ENCODE measurements at regions not wholly inside any gene's neighbourhood (a gene's known extent, or its start where the extent isn't known, plus 50 kb on each side); places are given as distances from the start of the nearest gene placed in this dataset.
"Not testable (repeated sequence)": the region's sequence is repeated elsewhere in the genome, so short reads cannot be mapped to it uniquely, and the experiment has no call there.

DNA sequence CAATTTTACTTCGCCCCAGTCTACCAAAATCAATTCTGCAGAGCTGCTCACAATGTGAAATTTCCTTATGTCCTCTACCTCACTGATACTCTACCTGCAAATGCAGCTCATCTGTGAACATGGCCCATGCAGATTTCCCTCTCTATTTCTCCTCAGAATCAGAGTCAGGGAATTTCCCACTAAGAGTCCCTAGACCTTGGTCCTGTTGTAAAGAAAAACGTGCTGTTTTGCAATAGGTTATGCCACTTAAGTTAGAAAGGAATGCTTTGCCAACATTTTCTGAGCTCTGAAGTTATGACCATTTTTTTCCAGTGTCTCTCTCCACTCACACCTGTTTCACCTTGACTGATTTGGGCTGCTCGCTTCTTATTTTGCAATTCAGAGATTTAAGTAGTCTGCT is 524.0 kb downstream of the TTLL7 start:
- H3K36me3 ChIP-seq (ENCODE audit: insufficient read depth, low read length); H3K9ac ChIP-seq (ENCODE audit: insufficient read length); H3K4me3 ChIP-seq; DNase-seq (ENCODE audit: low read depth, low spot score); H3K27ac ChIP-seq; H3K9me3 ChIP-seq (ENCODE audit: low read depth, low read length): not testable (repeated sequence)

DNA sequence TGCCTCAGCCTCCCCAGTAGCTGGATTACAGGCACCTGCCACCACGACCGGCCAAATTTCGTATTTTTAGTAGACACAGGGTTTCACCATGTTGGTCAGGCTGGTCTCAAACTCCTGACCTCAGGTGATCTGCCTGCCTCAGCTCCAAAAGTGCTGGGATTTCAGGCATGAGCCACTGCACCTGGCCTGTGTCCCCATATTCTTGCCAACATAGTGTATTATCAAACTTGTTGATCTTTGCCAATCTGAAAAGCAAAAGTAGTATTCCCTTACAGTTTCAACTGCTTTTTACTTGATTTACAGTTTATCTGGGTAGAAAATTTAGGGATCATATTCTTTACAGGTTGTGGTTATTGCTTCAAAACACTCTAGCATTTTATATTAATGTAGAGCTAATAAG is 524.9 kb downstream of the TTLL7 start:
- not testable (repeated sequence) for H3K36me3 ChIP-seq (ENCODE audit: insufficient read depth, low read length); DNase-seq (ENCODE audit: low read depth, low spot score); H3K4me3 ChIP-seq; H3K9me3 ChIP-seq (ENCODE audit: low read depth, low read length); H3K9ac ChIP-seq (ENCODE audit: insufficient read length); H3K27ac ChIP-seq

DNA sequence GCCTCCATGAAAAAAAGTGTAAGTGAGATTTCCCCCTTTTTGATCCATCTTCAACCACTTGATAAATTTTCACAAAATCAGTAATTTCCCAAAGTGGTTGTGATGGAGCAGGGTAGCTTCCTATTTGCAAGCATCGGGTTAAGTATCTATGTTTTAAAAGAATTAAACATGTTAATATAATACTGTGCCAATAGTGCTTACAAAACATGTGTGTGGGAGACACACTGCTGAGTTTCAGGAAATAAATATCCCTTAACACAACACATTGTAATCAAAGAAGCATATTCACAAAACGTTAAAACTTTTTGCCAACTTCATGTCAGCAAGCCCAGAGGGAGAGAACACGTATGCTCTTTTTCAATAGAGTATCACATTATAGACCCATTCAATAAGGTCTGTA is 526.9 kb downstream of the TTLL7 start:
- DNase-seq (ENCODE audit: low read depth, low spot score); H3K27ac ChIP-seq; H3K9me3 ChIP-seq (ENCODE audit: low read depth, low read length); H3K4me3 ChIP-seq; H3K36me3 ChIP-seq (ENCODE audit: insufficient read depth, low read length); H3K9ac ChIP-seq (ENCODE audit: insufficient read length): not testable (repeated sequence)

DNA sequence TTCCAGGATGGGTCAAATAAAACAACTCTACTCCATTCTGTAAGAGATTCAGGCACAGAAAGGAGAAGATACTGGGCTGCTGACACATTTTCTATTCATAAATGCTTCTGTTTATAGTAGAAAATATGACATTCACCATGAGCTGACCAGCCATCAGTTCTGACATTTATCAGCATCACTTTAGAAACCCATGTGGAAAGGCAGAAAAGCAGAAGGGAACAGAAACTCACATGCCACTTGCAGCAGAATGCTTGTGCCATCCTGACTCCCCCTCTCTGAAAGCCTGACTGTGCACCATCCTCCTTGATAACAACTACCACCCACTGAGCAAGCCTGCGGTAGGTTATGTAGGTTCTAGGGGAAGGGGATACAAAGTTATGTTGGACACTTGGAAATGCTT is 527.7 kb downstream of the TTLL7 start:
- not testable (repeated sequence) for DNase-seq (ENCODE audit: low read depth, low spot score); H3K27ac ChIP-seq; H3K9me3 ChIP-seq (ENCODE audit: low read depth, low read length); H3K4me3 ChIP-seq; H3K36me3 ChIP-seq (ENCODE audit: insufficient read depth, low read length); H3K9ac ChIP-seq (ENCODE audit: insufficient read length)

DNA sequence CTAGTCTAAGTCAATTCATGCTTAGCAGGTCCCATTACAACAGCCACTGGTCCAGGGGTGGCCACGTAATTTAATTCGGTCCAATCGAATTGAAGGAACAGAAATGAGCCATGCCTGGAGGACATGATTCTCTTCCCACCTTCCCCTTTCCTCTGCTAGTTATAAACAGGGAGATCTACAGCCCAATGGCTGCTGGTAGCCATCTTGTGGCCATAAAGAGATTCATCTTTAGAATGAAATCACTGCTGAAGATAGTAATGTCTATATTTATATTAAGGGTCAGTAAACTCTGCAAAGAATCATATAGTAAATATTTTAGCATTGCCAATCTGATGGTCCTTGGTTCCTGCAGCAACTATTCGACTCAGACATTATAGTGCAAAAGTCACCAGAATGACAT is 530.6 kb downstream of the TTLL7 start:
- not testable (repeated sequence) for H3K36me3 ChIP-seq (ENCODE audit: insufficient read depth, low read length); DNase-seq (ENCODE audit: low read depth, low spot score); H3K9ac ChIP-seq (ENCODE audit: insufficient read length); H3K27ac ChIP-seq; H3K4me3 ChIP-seq; H3K9me3 ChIP-seq (ENCODE audit: low read depth, low read length)

DNA sequence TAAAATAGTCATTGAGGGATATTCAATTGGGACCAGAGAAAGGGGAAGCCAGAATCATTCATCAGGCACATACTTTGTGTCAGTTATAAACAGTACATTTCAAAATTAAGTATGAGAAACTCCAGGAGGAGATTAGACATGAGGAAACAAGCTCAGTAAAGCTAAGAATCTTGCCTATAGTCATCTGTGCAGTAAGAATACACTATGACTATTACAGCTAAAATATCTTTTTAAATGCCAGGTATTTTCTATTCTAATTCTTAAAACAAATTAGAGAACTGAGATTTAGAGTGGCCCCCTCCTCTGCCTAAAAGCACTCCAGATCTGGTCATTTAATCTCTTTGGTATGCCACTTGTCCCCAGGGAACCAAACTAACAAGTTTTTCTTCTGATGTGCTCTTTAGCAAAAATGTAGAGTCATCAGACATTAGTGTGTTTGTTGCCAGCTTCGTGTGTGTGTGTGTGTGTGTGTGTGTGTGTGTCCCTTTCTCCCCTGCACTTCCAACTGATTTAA is 541.1 kb downstream of the TTLL7 start:
- not testable (repeated sequence) for DNase-seq (ENCODE audit: low read depth, low spot score); H3K36me3 ChIP-seq (ENCODE audit: insufficient read depth, low read length); H3K9me3 ChIP-seq (ENCODE audit: low read depth, low read length); H3K27ac ChIP-seq; H3K4me3 ChIP-seq; H3K9ac ChIP-seq (ENCODE audit: insufficient read length)

DNA sequence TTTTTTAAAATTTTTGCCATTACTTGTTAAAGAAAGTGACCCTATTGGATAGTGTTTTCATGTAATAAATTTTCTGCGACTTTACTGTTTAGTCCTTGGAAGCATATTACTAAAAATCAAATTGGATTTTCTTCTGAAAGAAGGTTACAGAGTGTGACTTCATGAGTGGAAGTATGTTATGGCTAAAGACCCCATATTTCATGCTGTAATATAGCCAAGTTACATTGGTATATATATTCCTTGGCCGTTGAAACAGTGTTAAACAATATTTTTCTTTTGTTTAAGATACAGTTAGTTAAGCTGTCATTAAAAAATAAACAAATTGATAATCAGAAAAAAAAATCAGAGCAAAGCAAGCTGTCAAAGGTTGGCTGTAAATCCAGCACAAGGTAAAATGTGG is 541.7 kb downstream of the TTLL7 start:
- not testable (repeated sequence) for H3K36me3 ChIP-seq (ENCODE audit: insufficient read depth, low read length); DNase-seq (ENCODE audit: low read depth, low spot score); H3K4me3 ChIP-seq; H3K9me3 ChIP-seq (ENCODE audit: low read depth, low read length); H3K9ac ChIP-seq (ENCODE audit: insufficient read length); H3K27ac ChIP-seq

DNA sequence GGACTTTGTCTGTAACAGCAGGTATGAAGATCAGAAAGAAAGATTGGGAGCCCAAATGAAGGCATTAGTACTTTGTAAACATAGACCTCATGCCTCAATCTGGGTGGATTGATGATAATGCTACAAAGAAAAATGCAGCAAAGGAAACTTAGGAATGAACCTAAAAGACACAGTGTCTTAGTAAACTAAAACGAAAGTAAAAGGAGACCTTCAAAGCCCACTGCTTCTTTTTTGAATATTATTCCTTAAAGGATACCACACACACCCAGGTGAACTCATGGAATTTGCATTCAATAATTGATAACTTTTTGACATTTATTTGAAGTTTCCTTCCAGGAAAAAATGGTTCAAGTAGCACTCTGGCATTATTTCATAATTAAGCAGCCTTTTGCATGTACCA is 543.2 kb downstream of the TTLL7 start:
- H3K36me3 ChIP-seq (ENCODE audit: insufficient read depth, low read length); H3K4me3 ChIP-seq; H3K27ac ChIP-seq; H3K9me3 ChIP-seq (ENCODE audit: low read depth, low read length); H3K9ac ChIP-seq (ENCODE audit: insufficient read length); DNase-seq (ENCODE audit: low read depth, low spot score): not testable (repeated sequence)

DNA sequence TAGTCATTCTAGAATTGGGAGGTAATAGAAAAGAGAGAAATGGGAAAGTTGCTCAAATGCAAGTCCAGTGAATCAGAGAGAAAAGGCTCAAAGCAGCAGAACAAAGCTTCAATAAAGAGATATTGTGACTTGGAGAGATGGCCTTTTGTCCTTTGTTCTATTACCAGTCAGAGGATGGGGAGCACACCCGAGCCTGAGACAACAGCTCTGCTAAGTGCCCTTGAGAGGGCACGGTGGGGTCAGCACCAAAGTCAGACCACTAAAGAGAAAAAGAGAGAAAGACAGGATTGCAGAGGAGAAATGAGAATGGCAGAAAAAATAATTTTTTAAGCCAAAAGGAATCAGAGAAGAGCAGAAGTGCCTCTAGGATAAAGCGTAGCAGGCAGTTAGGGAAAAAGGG is 553.1 kb downstream of the TTLL7 start:
- not testable (repeated sequence) for H3K9ac ChIP-seq (ENCODE audit: insufficient read length); H3K27ac ChIP-seq; H3K36me3 ChIP-seq (ENCODE audit: insufficient read depth, low read length); H3K9me3 ChIP-seq (ENCODE audit: low read depth, low read length); H3K4me3 ChIP-seq; DNase-seq (ENCODE audit: low read depth, low spot score)

DNA sequence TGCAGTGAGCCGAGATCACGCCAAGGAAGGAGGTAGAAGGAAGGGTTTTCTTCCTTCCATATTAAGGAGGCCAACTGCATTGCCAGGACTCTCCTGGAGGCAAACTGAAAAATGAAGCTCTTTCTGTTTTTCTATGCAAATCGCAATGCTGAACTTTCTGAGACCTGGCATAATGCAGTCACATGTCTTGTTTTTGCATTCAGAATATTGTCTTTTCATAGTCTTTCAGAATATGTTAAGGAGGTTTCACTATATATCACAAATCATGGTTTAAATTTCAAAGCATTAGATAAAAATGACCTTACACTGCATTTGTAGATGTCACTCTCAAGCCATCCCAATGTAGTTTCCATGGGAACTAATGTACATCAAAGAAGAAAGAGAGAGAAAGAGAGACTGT is 556.5 kb downstream of the TTLL7 start:
- not testable (repeated sequence) for H3K36me3 ChIP-seq (ENCODE audit: insufficient read depth, low read length); H3K9me3 ChIP-seq (ENCODE audit: low read depth, low read length); H3K27ac ChIP-seq; H3K4me3 ChIP-seq; H3K9ac ChIP-seq (ENCODE audit: insufficient read length); DNase-seq (ENCODE audit: low read depth, low spot score)

DNA sequence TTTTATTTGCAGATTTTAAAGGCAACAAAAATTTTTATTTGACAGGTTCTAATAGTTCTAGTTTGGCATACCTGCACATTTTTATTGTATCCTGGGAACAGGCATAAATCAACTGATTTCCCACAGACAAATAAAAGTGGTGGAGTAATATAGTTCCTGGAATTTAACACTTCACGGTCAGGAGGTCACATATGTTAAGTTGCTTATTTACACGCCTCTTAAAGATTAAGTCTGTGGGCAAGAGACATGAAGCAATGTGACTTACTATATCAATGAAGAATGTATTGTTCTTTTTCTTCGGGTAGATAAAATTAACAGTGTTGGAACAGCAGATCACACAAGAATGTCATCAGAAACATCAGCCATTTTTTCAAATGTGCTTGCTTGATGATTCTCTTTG is 558.3 kb downstream of the TTLL7 start:
- H3K9me3 ChIP-seq (ENCODE audit: low read depth, low read length); H3K9ac ChIP-seq (ENCODE audit: insufficient read length); H3K27ac ChIP-seq; H3K4me3 ChIP-seq; DNase-seq (ENCODE audit: low read depth, low spot score); H3K36me3 ChIP-seq (ENCODE audit: insufficient read depth, low read length): not testable (repeated sequence)

DNA sequence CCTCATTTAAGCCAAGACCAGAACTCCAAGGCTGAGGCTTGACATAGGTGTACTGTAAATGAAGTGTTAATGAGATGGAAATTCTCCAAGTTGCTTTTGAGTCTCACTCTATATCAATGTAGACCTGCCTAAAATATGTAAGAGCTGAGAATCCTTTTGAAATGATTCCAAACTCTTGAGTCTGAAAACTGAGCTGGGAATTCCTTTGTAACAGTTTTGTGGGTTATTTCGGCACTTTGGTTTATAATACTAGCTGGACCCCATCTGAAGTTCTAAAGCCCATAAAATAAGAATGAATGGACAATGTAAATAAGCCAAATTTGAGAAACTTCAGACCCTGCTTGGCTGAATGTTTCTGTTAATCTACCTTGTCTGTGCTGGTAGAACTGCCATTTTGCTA is 558.9 kb downstream of the TTLL7 start:
- not testable (repeated sequence) for H3K9me3 ChIP-seq (ENCODE audit: low read depth, low read length); H3K4me3 ChIP-seq; H3K9ac ChIP-seq (ENCODE audit: insufficient read length); H3K36me3 ChIP-seq (ENCODE audit: insufficient read depth, low read length); H3K27ac ChIP-seq; DNase-seq (ENCODE audit: low read depth, low spot score)

DNA sequence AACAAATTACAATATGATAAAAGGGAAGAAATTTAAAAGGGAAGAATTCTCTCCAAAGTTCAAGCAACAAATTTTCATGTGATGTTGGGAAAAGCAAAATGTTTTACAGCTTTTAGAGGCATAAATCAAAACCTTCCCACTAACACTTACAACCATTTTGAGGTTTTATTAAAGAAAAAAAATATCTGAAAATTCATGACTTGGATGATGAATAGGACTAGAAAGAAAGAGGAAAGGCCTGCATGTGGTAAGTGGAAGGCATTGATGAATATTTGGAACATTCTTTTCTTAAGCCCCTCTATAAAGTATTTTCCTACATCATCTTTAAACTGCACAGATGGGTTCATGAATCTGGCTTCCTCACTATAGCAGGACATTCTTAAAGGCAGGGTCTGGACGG is 560.6 kb downstream of the TTLL7 start:
- H3K9ac ChIP-seq (ENCODE audit: insufficient read length); H3K9me3 ChIP-seq (ENCODE audit: low read depth, low read length); DNase-seq (ENCODE audit: low read depth, low spot score); H3K27ac ChIP-seq; H3K36me3 ChIP-seq (ENCODE audit: insufficient read depth, low read length); H3K4me3 ChIP-seq: not testable (repeated sequence)

DNA sequence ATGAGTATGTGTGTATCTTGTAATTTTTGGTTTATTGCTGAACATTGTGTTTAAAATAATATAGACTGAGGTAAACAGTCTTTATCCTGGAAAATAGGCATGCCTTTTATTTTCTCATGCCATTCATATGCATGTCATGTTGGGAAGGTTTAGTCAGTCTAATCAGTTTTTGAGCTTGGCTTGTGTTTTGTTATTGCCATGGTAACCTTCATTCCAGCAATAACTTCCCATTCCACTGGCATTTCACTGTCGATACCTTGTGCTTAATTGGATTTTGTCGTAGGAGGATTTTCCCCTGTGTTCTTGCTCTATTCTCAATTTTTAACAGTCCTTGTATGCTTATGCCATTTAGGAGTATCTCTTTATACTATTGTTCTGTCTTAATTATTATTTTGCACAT is 563.6 kb downstream of the TTLL7 start:
- DNase-seq (ENCODE audit: low read depth, low spot score); H3K27ac ChIP-seq; H3K9ac ChIP-seq (ENCODE audit: insufficient read length); H3K36me3 ChIP-seq (ENCODE audit: insufficient read depth, low read length); H3K4me3 ChIP-seq; H3K9me3 ChIP-seq (ENCODE audit: low read depth, low read length): not testable (repeated sequence)

DNA sequence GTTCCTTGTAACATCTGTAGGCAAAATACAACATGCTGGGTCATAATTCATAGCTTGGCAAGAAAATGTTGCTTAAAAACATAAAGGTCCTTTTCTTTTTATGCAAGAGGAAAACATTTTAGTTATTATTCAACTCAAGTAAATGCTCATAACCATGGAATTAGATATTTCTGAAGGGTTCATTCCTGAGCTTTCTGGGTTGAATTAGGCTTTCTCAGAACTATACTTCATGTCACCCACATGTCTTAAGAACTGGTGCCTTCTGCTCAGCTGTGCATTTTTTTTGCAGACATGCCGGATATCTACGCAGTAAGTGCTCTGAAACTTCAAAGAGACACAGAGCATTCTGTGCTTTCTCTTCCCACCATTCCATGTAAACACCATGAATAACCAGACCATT is 571.4 kb downstream of the TTLL7 start:
- DNase-seq (ENCODE audit: low read depth, low spot score); H3K9ac ChIP-seq (ENCODE audit: insufficient read length); H3K4me3 ChIP-seq; H3K36me3 ChIP-seq (ENCODE audit: insufficient read depth, low read length); H3K9me3 ChIP-seq (ENCODE audit: low read depth, low read length); H3K27ac ChIP-seq: not testable (repeated sequence)

DNA sequence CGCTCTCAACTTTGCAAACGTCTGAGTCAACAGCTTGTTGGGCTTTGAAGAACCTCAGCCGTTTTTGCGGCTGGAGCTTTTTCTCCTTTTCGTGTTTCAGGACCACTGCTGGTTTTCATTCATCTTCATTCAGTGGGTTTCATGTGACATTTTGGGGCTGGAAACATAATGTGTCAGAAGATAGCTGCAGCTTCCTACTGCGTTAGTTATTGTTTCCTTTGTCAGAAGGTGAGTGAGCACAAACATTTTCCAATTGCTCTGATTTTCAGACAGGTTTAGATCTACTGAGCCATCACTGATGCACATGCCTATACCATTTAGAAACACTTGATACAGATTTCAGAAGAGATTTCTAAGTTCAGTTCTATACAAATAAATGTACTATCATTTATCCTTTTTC is 575.5 kb downstream of the TTLL7 start:
- not testable (repeated sequence) for H3K9me3 ChIP-seq (ENCODE audit: low read depth, low read length); H3K27ac ChIP-seq; H3K9ac ChIP-seq (ENCODE audit: insufficient read length); H3K36me3 ChIP-seq (ENCODE audit: insufficient read depth, low read length); DNase-seq (ENCODE audit: low read depth, low spot score); H3K4me3 ChIP-seq

Measured in SK-N-MC (cell line).